ENCODE measurements at regions not wholly inside any gene's neighbourhood (a gene's known extent, or its start where the extent isn't known, plus 50 kb on each side); places are given as distances from the start of the nearest gene placed in this dataset. TPM values are rescaled to one million over a fixed set of nuclear protein-coding genes. Genes with fewer than 3 reads are reported as not detected.

DNA sequence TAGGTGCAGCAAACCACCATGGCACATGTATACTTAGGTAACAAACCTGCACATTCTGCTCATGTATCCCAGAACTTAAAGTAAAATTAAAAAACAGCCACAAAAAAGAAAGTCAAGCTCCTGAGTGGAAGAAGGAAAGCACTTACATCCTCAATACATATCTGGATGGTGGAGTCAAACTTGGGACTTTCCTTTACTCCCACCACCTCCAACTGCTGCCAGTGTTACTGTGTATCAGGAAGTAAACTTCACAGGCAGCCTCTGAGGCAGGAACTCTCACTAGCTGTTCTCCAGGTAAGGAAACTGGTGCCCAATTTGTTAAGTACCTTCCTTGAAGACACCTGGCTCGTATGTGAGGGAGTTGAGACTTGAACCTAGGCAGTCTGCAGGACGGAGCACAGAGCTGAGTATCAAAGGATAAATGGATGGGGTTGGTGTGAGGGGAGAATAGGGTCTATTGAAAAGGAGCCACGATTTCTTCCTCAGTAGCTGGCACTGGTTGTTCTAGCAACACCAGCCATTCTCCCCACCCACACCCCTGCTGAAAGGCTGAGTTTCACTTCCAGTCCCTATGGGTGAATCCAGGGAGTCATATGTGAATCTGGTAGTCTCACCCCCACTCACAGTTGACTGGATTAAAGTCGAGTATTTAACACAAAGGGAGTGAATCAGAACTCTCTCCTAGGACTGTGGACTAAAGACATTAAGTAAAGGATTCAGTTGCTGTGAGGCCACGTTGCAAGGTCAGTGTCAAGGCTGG, 50.0 kb upstream of the GPR39 start (continued):
- TF ChIP-seq KLF5 (IDR thresholded peaks at IDR 0.05; ENCODE audit: partially characterized antibody) (no peak), DPF2 (IDR thresholded peaks at IDR 0.05) (no peak), FOXM1 (IDR thresholded peaks at IDR 0.05; ENCODE audit: low read depth, low read length) (no peak), NR2C2 (IDR thresholded peaks at IDR 0.05; ENCODE audit: borderline replicate concordance, control insufficient read depth, insufficient read length, low read depth) (no peak)
- TF ChIP-seq, protein P1, sequence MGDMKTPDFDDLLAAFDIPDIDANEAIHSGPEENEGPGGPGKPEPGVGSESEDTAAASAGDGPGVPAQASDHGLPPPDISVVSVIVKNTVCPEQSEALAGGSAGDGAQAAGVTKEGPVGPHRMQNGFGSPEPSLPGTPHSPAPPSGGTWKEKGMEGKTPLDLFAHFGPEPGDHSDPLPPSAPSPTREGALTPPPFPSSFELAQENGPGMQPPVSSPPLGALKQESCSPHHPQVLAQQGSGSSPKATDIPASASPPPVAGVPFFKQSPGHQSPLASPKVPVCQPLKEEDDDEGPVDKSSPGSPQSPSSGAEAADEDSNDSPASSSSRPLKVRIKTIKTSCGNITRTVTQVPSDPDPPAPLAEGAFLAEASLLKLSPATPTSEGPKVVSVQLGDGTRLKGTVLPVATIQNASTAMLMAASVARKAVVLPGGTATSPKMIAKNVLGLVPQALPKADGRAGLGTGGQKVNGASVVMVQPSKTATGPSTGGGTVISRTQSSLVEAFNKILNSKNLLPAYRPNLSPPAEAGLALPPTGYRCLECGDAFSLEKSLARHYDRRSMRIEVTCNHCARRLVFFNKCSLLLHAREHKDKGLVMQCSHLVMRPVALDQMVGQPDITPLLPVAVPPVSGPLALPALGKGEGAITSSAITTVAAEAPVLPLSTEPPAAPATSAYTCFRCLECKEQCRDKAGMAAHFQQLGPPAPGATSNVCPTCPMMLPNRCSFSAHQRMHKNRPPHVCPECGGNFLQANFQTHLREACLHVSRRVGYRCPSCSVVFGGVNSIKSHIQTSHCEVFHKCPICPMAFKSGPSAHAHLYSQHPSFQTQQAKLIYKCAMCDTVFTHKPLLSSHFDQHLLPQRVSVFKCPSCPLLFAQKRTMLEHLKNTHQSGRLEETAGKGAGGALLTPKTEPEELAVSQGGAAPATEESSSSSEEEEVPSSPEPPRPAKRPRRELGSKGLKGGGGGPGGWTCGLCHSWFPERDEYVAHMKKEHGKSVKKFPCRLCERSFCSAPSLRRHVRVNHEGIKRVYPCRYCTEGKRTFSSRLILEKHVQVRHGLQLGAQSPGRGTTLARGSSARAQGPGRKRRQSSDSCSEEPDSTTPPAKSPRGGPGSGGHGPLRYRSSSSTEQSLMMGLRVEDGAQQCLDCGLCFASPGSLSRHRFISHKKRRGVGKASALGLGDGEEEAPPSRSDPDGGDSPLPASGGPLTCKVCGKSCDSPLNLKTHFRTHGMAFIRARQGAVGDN (IDR thresholded peaks at IDR 0.05): no peak

MicroRNAs in the stretch of these regions (microRNA counts, 767-probe panel; counts per million panel counts)
- 55.3 counts per million for microRNA hsa-miR-663b

Small RNA genes lying in the stretch of these regions (microRNA-seq; reads per million reads assigned to microRNA genes)
- gene MIR663B: not detected

Small RNA genes lying in the stretch of these regions (small RNA-seq; reads per million reads assigned to genes)
- gene MIR663B (not detected), gene RNA5-8SP5 (0.12 reads per million)

Measured in GM12878 (cell line).